ENCODE measurements at regions not wholly inside any gene's neighbourhood (a gene's known extent, or its start where the extent isn't known, plus 50 kb on each side); places are given as distances from the start of the nearest gene placed in this dataset.

- H3K4me3 ChIP-seq (replicated peaks in 1 of 2; ENCODE audit: low read depth in 2 of 2, low read length in 2 of 2): no peak overlapping the region
- TF ChIP-seq CTCF (IDR thresholded peaks at IDR 0.05; ENCODE audit: low read depth, low read length): no peak
- DNase-seq (ENCODE audit: low read depth in 2 of 2): no peak
Measured at GRCh38 chr7:47688311-47689100, 106.6 kb upstream of the TNS3 start.

DNA sequence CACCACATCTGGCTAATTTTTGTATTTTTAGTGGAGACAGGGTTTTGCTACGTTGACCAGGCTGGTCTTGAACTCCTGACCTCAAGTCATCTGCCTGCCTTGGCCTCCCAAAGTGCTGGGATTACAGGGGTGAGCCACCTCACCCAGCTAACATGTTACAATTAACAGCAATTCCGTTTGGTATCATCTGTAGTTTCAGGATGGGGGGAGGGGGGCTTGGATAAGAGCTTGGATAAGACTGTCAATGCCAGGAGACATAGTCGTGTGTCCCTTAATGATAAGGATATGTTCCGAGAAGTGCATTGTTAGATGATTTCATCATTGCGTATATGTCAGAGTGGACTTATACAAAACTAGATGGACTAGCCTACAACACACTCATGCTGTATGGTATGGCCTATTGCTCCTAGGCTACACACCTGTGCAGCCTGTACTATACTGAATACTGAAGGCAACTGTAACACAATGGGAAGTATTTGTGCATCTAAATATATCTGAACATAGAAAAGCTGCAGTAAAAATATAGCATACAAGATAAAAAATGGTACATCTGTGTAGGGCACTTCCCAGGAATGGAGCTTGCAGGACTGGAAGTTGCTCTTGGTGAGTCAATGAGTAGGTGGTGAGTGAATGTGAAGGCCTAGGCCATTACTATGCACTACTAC is 103.9 kb upstream of the TNS3 start:
- no peak overlapping the region for H3K4me3 ChIP-seq (replicated peaks in 1 of 2; ENCODE audit: low read depth in 2 of 2, low read length in 2 of 2)
- no peak for TF ChIP-seq CTCF (IDR thresholded peaks at IDR 0.05; ENCODE audit: low read depth, low read length)
- DNase-seq (ENCODE audit: low read depth in 2 of 2): peak in 1 of 2 donors; percentile 17

DNA sequence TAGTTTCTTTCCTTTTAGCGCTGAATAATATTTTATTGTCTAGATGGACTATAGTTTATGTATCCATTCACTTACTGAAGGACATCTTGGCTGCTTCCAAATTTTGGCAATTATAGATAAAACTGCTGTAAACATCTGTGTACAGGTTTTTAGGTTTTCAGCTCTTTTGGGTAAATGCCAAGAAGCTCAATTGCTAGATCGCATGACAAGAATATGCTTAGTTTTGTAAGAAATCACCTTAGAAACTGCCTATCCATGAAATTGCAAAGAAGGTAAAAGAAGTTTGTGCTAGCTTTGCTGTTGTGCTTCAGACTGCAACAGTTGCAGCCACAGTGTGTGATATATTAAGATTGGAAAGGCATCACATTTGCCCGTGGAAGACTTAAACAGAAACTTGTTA is 103.2 kb upstream of the TNS3 start:
- no peak for TF ChIP-seq CTCF (IDR thresholded peaks at IDR 0.05; ENCODE audit: low read depth, low read length)
- H3K4me3 ChIP-seq (replicated peaks in 1 of 2; ENCODE audit: low read depth in 2 of 2, low read length in 2 of 2): no peak overlapping the region
- DNase-seq (ENCODE audit: low read depth in 2 of 2): no peak

DNA sequence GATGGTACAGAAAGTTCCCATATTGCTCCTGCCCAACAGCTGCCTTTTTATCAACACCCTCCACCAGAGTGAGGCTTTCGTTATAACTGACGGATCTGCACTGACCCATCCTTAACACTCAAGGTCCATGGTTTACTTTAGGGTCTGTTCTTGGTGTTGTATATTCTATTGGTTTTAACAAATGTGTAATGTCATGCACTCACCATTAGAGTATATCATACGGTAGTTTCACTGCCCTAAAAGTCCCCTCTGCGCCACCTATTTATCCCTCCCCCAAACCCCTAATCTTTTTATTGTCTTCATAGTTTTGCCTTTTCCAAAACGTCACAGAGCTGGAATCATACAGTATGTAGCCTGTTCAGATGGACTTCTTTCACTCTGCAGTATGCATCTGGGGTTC is 102.8 kb upstream of the TNS3 start:
- no peak for DNase-seq (ENCODE audit: low read depth in 2 of 2)
- no peak overlapping the region for H3K4me3 ChIP-seq (replicated peaks in 1 of 2; ENCODE audit: low read depth in 2 of 2, low read length in 2 of 2)
- TF ChIP-seq CTCF (IDR thresholded peaks at IDR 0.05; ENCODE audit: low read depth, low read length): no peak

DNA sequence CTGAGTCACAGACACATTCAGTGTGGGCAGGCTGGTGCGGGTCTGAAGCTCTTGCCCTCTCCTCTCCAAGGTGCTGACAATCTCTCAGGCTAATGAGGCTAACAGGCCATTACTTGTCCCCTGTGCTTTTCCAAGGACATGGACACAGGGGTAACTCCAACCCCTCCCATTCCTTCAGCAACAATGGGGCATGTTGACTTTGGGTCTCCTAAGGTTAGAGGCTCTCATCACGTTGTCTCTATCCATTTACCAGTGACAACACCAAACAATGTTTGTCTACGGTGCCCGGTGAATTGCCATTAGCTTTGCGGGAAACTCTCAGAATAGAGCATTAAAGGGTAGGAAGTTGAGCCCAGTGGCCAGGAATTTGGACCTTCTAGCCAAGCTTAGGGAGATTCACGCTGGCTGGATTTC is 101.6 kb upstream of the TNS3 start:
- no peak for TF ChIP-seq CTCF (IDR thresholded peaks at IDR 0.05; ENCODE audit: low read depth, low read length)
- DNase-seq (ENCODE audit: low read depth in 2 of 2): no peak
- no peak overlapping the region for H3K4me3 ChIP-seq (replicated peaks in 1 of 2; ENCODE audit: low read depth in 2 of 2, low read length in 2 of 2)

DNA sequence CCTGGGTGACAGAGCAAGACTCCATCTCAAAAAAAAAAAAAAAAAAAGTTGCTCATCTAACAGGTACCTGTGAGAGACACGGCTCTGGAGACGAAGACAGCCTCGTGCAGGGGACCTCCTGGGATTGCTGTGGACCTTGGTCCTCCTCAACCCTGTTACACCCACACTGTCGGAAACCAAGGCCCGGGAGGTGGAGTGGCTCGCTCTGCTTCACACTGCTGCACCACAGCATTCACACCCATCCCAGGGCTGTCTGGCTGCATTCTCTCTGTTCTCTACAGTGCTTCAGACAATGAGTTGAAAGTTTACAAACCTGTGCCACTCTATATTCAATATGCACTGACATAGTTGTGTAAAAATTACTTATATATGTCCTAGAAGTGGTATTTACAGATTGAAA is 101.0 kb upstream of the TNS3 start:
- DNase-seq (ENCODE audit: low read depth in 2 of 2): no peak
- no peak overlapping the region for H3K4me3 ChIP-seq (replicated peaks in 1 of 2; ENCODE audit: low read depth in 2 of 2, low read length in 2 of 2)
- TF ChIP-seq CTCF (IDR thresholded peaks at IDR 0.05; ENCODE audit: low read depth, low read length): no peak

Data from cardiac fibroblast (primary cell).